Endothelial cell of hepatic sinusoid (primary cell): ENCODE measurements at regions not wholly inside any gene's neighbourhood (a gene's known extent, or its start where the extent isn't known, plus 50 kb on each side); places are given as distances from the start of the nearest gene placed in this dataset.

ENCODE experiments used
- in situ Hi-C: cut with HindIII; loops from 2 replicates; pipeline ENCODE4 v1.10.0; 2017; ENCODE audit warnings: low sequenced_read_pairs

DNA sequence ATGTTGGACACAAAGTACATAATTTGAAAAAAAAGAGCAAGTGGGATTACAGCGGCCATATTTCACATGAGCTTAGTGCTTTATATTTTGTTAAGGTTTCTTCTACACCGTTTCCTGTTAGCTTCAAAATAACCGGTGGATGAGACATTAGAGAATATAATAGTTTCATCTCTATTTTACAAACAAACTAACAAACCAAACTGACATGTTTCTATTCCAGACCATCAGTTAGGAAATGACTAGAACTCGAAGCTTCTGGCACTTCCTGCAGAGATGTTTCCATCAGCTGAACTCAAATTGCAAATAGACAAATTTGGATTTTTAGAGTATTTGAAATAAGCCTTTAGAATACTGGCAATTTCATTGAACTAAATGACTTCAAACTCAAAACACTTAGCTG, 86.5 kb downstream of the MTRR start:
- in situ Hi-C loops = no loop called here

DNA sequence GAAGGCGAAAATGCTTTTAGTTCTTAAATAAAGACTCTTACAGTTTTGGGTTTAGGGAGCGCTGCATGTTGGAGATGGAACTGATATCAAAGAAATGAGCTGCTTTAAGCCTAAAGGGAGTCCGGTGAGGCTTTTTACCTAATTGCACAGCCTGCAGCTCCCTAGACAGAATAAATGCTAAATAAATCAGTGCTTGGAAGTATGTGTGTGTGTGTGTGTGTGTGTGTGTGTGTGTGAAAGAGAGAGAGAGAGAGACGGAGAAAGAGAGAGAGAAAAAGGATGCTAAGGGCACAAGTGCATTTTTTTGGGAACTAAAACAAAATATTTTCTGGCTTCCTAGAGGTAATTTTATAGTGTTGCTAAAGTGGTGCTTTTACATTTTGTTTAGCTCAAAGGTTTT, 88.4 kb downstream of the MTRR start:
- in situ Hi-C loops = no loop called here

DNA sequence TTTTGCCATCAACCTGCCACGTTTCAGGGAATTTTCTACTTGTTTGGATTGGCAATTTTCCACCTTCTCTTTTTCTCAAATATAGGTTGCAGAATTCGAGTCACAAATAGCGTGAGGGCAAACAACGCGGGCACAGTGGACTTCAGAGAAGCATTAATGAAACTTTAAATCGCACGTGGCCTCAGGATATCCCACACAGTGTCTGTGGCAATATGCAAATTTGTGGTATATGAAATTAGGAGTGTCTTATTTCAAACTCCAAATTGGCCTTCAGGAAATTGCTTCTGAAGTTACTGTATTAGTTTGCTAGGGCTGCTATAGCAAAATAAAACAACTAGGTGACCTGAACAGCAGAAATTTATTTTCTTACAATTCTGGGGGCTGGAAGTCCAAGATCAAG, 91.2 kb downstream of the MTRR start:
- in situ Hi-C loops = no loop called here

DNA sequence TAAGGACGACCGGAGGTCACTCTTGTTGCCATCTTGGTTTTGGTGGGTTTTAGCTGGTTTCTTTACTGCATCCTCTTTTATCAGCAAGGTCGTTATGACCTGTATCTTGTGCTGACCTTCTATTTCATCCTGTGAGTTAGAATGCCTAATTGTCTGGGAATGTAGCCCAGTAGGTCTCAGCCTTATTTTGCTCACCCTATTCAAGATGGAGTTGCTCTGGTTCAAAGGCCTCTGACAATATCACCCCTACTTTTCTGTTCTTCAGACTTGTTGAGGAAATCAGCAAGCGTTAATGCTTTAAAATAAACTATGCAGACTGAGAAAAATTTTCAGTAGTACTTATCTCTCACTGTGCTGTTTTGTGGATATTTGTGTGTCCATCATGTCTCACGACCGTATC, 92.6 kb downstream of the MTRR start:
- in situ Hi-C loops = no loop called here

DNA sequence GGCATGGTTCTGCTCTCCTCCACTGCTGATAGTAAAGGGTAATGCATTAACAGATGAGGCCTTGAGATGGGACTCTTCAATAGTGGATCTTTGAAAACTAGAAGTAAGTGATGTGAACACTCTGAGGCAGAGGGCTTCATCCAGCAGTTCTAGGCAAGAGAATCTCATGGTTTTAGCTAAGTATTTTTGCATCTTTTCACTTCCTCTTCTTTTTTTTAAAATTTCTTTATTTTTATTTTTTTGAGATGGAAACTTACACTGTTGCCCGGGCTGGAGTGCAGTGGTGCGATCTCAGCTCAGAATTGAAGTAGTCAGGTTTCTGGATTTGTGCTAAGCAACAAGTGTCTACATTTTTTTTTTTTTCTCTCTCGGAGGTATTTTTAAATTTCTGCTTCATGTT, 101.9 kb downstream of the MTRR start:
- in situ Hi-C loops = no loop called here

DNA sequence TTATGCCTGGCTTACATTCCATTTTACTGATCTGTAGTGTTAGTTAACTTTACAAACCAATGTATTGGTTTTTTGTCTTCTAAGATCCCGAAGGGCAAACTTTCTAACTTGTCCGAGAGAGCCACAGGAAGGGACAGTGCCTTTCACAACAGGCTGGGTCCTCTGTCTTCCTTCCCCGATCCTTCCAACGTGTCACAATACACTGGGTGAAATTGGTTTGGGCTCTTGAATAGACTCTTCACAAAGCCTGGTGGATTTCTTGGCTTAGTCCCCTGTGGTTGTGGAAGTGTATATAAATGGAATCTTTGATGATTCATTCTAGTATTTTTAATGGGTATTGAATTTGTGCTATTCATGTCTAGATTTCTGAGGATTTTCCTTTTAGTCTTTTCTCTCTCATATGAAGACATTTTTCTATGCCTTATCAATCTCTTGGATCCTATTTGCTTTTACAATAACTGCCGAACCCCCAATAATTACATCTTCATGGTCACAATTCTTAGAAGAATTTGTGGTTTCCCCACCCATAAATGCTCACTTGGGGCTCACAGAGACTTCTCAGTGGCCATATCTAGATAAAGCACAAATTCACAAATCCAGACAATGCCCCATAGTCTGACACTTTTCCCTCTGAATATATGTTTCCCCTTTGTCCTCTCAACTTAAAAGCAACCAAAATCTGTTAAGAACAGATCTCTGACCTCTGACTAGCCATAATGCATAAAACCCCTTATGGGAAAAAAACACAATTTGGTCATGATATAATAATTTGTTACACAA, 107.7 kb downstream of the MTRR start:
- in situ Hi-C loops = no loop called here

DNA sequence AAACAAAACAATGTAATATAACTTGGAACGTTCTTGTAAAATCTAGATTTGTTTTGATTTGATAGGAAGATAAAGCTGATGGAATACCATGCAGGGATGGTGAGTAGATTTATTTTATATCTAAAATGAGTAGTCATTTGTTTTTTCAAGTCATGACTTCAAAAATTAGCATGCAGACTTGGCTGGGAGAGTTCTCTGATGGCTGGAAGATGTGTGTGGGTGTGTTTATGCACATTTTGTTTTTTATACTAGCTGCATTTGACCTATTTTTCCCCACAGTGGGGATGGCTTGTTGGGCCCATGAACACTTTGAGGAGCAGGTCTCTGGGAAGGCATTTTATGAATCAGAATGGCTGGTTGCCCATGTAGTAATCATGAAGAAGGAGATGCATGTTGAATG, 109.2 kb downstream of the MTRR start:
- in situ Hi-C loops = no loop called here

DNA sequence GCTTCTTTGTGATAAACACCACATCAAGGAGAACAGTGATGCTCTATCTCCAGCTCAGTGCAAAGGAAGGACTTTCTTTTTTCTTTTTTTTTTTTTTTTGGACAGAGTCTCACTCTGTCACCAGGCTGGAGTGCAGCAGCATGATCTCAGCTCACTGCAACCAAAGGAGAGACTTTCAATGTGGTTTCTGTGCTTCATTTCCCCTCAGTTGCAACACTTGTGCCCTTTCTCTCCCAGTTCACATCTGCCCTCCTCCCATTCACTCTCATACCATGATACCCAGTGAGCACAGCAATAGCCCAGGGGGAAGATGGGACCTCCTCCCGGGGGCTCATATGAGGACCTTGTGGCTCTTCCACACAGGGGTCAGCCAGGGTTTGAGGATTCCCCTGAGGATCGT, 110.0 kb downstream of the MTRR start:
- in situ Hi-C loops = no loop called here

DNA sequence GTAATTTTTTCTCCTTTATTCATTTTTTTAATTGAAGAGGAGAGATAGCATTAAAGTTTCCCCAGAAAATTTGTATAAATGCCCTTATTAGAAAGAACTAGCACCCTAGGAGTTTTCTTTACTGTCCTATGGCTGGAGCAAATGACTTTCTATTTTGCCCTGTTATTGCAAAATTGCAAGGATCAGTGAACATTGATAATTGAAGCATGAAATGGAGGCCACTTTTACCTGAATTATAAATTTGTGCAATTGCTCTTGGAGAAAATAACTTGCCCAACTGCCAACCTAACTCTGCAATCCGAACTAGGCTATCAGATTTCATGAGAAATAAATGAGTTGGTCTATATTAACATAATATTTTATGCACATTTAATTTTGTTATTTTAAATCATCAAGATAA, 111.9 kb downstream of the MTRR start:
- in situ Hi-C loops = no loop called here

DNA sequence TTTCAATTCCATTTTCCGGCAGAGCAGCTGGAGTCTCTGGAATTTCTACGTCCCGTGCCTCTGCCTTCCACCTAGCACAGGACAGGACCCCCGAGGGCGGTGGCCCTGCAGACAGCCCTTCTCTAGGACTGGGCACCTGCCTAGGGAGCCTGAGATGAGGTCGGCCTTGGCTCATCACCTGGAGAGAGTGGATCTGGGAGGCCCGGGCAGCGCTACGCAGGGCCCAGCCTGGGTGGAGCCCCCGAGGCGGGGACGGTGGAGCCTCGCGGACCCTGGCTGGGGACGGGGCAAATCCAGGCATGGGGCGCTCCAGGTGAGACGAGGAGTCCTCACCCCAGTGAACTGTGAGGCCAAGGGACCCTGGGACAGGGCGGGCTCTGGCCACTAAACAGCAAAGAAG, 114.5 kb downstream of the MTRR start:
- in situ Hi-C loops = no loop called here

DNA sequence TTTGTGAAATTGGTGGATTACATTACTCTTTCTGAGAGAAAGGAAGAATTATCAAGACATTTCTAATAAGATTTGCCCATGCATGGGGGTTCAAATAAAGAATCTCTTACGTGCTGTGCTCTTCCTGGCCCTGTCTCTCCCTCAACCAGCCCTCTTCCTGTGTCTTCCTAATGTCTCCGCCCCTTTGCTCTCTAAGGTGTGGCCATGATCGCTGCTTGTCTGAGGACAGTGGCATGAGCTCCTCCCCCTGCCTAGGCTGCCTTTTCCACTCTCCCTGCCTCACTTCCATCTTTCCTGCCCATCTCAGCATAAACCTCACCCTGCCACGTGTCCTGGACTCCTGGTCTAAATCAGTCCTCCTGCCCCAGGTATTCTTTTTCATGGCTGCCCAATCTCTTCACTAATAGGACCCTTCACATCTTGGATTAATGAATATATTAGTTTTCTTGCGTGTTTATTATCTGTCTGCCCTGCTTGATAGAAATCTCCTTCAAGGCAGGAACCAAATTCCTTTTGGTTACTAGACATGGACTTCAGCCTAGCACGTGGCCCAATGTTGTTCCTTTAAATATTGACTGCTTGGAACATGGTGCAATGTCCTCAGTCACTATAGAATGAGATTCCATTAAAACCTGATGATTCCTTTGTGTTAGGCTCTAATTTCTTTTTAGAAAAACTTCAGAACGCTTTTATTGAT, 122.3 kb downstream of the MTRR start:
- in situ Hi-C loops = no loop called here

DNA sequence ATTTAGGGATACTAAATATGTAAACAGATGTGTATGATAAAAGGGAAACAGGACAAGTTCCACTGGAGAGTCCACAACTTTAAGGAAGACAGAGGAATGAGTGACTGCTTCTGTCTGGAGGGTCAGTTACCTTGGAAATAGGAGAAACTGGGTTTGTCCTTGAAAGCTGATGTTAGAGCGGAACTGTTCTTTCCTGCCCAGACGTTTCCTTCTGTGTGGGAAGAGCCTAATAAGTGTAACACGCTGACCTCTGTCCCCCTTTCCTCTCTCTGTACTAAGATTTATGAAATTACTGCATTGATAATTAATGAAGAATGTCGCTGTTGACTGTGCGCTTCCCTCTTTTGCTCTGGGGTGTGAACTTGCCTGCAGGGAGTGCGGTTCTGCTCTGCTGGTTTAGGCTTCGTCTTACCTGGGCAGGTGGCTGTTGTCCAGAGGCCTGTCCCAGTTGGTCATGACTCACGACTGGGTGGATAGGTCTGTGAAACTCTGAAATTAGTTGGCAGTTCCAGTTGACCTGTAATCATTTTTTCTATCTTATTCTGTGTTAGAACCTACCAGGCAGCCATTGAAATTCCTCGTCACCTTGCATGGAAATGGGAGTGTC, 126.8 kb downstream of the MTRR start:
- in situ Hi-C loops = no loop called here

DNA sequence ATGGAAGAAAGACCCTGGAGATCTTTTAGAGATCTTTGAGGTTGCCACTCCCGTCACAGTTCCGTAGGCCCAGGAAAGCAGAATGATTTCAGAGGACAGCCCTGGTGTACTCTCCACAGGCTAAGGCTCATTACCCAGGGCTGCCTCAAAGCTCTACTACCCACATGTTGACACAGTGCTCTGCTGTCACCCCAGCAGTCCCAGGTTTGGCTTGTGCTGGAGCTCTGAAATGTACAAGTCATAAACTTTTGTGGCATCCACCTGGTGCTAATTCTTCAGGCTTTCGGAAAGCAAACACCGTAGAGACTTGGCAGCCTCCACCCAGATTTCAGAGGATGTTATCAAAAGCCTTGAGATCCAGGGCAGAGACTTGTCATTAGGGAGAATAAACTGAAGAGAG, 136.5 kb downstream of the MTRR start:
- in situ Hi-C loops = no loop called here

DNA sequence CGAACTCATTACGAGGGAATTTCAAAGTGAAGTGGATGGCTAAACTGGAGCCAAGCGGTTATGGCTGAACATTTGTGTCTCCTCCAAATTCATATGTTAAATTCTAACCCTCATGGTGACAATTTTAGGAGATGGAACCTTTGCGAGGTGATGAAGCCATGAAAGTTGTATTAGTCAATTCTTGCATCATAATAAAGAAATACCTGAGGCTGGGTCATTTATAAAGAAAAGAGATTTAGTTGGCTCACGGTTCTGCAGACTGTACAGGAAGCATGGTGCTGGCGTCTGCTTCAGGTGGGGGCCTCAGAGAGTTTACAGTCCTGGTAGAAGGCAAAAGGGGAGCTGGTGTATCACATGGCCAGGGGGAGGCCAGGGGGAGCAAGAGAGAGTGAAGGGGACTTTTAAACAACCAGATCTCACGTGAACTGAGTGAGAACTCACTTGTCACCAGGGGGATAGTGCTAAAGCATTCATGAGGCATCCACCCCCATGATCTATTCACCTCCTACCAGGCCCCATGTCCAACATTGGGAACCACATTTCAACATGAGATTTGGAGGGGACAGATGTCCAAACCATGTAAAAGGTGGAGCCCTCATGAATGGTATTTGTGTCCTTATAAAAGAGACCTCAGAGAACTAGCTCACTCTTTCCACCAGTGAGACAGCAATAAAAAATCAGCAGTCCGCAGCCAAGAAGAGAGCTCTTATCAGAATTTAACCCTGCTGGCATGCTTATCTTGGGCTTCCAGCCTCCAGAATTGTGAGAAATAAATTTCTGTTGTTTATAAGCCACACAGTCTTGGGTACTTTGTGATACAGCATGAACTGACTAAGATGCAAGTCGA, 143.4 kb downstream of the MTRR start:
- in situ Hi-C loops = no loop called here

DNA sequence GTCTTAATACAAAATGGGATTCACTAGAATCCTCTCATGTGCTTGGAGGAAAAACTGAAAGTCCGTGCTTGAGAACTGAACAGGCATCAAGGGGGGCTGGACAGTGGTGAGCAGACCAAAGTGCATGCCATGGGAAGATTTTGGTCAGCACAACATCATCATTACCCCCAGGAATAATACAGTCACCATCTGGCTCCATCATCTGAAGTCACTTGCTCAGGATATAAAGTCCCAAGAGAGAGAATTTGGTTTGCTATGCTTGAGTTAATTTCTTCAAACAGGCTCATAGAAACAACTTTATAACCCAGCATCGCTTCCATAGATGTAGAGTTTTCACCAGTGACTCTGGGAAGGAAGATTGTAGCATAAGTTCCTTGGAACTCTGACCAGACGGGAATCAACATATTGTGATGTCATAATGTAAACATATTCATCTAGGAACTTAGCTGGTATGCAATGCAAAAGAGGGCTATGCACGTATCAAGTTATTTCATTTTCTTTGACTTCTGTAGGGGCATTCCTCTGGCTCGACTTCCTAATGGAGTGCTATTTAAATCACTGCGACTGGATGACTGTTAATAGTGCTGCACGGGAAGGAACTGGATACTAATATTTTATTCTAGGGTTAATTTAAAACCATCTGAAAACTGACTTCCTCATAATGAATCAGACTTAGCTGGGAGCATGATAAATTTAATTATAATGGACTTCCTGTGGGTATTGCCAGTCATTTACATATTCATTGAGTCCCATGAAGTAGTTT, 145.2 kb downstream of the MTRR start:
- in situ Hi-C loops = no loop called here

DNA sequence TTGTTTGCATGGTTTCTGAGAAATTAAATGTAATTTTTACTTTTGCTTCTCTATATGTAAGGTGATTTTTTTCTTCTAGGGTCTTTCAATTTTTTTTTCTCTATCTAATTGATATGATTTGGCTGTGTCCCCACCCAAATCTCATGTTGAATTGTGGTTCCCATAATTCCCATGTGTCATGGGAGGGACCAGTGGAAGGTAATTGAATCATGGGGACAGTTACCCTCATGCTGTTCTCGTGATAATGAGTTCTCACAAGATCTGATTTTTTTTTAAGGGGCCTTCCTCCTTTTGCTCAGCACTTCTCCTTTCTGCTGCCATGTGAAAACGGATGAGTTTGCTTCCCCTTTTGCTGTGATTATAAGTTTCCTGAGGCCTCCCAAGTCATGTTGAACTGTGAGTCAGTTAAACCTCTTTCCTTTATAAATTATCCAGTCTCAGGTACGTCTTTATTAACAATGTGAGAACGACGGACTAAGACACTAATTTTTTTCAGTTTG, 150.8 kb downstream of the MTRR start:
- in situ Hi-C loops = no loop called here

DNA sequence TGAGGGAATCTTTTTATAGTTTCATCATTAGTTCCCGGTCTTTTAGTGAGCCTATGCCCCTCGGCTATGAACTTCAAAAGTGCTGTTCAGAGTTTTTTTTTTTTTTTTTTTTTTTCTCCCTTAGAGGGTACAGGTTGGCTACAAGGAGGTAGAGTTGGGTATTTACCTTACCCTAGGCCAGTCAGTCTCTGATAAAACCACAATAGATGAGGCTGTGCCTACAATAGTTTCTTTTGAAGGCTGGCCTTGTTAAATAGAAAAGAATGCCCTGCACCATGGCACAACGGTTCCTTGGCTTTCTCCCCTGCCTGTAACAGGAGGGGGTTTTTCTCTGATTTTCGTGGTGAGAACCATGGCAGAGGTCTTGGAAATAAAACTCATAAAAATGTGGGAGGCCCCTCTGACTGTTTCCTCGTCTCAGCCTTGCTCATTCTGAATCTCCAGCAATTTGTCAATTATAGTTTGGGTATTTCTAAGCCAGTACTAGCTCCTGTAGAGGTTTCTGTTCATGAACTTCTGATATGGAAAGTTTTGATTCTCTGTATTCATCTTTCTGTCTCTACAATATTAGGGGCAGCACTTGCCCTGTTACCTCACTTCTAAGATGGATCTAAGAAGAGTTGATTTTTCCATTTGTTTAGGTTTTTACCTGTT, 152.0 kb downstream of the MTRR start:
- in situ Hi-C loops = no loop called here

DNA sequence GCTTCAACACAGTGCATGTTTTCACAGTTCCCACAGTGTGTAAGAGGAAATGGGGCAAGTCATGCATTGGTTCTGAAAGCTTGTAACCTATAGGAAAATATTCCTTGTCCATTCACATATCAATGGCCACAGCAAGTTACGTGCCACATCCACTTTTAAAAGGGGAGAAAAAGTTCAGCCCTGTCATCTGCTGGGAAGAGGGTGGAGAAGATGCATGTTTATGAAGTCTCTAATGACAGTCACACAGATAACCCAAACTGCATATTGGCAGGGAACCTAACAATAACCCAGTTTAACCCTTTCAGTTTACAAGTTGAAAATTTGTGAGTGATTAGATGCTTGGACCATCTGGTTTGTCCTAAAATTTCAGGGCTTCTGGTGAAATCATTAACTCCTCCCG, 159.3 kb downstream of the MTRR start:
- in situ Hi-C loops = no loop called here

DNA sequence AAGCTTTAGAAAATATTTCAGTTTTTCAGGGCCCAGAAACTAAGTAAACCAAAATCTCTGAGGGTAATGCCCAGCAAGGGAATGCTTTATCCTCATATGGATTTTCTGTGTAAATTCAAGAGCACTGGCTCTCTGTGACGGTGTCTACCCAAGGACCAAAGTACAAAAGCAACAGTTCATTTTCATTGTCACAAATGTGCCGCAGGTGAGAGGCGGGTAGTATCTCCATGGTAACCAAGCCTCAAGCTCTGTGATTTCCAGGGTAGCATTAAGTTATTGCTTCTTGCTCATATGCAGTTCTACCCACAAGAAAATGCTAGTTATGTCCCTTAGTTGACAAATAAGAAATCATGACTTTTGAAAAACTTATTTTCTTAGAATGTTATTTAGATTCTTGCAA, 164.3 kb downstream of the MTRR start:
- in situ Hi-C loops = no loop called here

DNA sequence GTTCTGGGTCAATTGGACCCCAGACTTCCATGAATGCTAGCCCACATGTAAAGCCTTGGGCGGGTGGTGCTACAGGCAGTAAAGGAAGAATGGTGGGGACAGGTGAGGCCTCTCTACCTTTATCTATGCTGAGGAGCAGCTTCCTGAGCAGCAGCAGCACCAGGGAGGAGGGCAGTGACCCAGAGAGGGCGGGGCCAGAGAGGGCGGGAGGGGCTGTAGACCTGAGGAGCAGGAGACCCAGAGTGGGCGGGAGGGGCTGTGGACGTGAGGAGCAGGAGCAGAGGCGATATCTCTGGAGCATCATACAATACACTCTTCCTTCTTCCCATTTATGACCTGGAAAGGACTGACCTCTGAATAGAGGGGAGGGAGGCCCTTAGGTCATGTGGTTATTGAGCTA, 165.9 kb downstream of the MTRR start:
- in situ Hi-C loops = no loop called here
